Nephron (organoid): ENCODE measurements at regions not wholly inside any gene's neighbourhood (a gene's known extent, or its start where the extent isn't known, plus 50 kb on each side); places are given as distances from the start of the nearest gene placed in this dataset.

Experiments used
- H3K27ac Mint-ChIP-seq, 3 experiments: 2 replicates each; pipeline ENCODE4 v1.8.0; 2020; ENCODE audit warnings: mixed read lengths in 3 of 3, mild to moderate bottlenecking in 2 of 3, moderate library complexity in 1 of 3
- H3K27me3 Mint-ChIP-seq: 2 replicates; pipeline ENCODE4 v1.8.0; 2021; ENCODE audit warnings: low read depth, mild to moderate bottlenecking, moderate library complexity, mixed read lengths
- H3K36me3 Mint-ChIP-seq: 2 replicates; pipeline ENCODE4 v1.8.0; 2020; ENCODE audit warnings: low read depth, mixed read lengths
- H3K4me1 Mint-ChIP-seq: 2 replicates; pipeline ENCODE4 v1.8.0; 2020; ENCODE audit warnings: mixed read lengths
- H3K4me3 Mint-ChIP-seq, 3 experiments: 2 replicates each; pipeline ENCODE4 v1.8.0; 2020; ENCODE audit warnings: mild to moderate bottlenecking in 3 of 3, mixed read lengths in 3 of 3, moderate library complexity in 2 of 3
- H3K9me3 Mint-ChIP-seq: 2 replicates; pipeline ENCODE4 v1.8.0; 2020; ENCODE audit warnings: mixed read lengths
- CTCF ChIP-seq, 3 experiments: fragments of 200-600 bp; sonication (generic); IDR thresholded peaks; one replicate each; pipeline ENCODE4 v1.5.0; 2021; ENCODE audit warnings: antibody characterized with exemption in 3 of 3; ENCODE audit not compliant: unreplicated experiment in 3 of 3

GRCh38 chr9:106799152-106799551 is 63.8 kb upstream of the ZNF462 start:
- Mint-ChIP-seq H3K4me1 (peaks cover 16% of the 10 kb centered on the region), H3K4me3 (no peak overlapping the region), H3K27ac (peak overlapping the region in 2 of 3 experiments; percentile 21 to 46), H3K9me3 (peaks cover 4% of the 10 kb centered on the region), H3K27me3 (no peaks in the 10 kb centered on the region), H3K36me3 (no peaks in the 10 kb centered on the region)
- TF ChIP-seq CTCF (IDR thresholded peaks at IDR 0.05; ENCODE audit: unreplicated experiment in 3 of 3): no peak

GRCh38 chr9:106800701-106801270 is 62.2 kb upstream of the ZNF462 start:
- peaks cover 2% of the 10 kb centered on the region for H3K9me3 Mint-ChIP-seq
- no peak for TF ChIP-seq CTCF (IDR thresholded peaks at IDR 0.05; ENCODE audit: unreplicated experiment in 3 of 3)
- H3K27ac Mint-ChIP-seq: no peak overlapping the region

GRCh38 chr9:106801816-106802215 is 61.1 kb upstream of the ZNF462 start:
- peaks cover 2% of the 10 kb centered on the region for H3K9me3 Mint-ChIP-seq
- peaks cover 11% of the 10 kb centered on the region for H3K4me1 Mint-ChIP-seq
- H3K27me3 Mint-ChIP-seq: no peaks in the 10 kb centered on the region
- no peak for TF ChIP-seq CTCF (IDR thresholded peaks at IDR 0.05; ENCODE audit: unreplicated experiment in 3 of 3)
- no peak overlapping the region for H3K27ac Mint-ChIP-seq
- no peak overlapping the region for H3K4me3 Mint-ChIP-seq
- H3K36me3 Mint-ChIP-seq: no peaks in the 10 kb centered on the region

More at GRCh38 chr9:106800701-106801270, 62.2 kb upstream of the ZNF462 start:
- Mint-ChIP-seq H3K4me3 (no peak overlapping the region), H3K4me1 (peaks cover 11% of the 10 kb centered on the region), H3K27me3 (no peaks in the 10 kb centered on the region), H3K36me3 (no peaks in the 10 kb centered on the region)
